Ascending aorta (tissue), 2 donors: ENCODE measurements at regions not wholly inside any gene's neighbourhood (a gene's known extent, or its start where the extent isn't known, plus 50 kb on each side); places are given as distances from the start of the nearest gene placed in this dataset.
"Not testable (repeated sequence)": the region's sequence is repeated elsewhere in the genome, so short reads cannot be mapped to it uniquely, and the experiment has no call there.

Source experiments
- DNase-seq, 2 donors: peaks; one replicate each; pipeline ENCODE4 v3.0.0-alpha.2; 2019; ENCODE audit warnings: low spot score in 2 of 2
- H3K27ac ChIP-seq, 2 donors: fragments of 200-600 bp; sonication (generic); one replicate each; pipeline ENCODE4 v1.5.1; 2016 to 2017; ENCODE audit warnings: mild to moderate bottlenecking in 1 of 2
- H3K27me3 ChIP-seq: fragments of 200-600 bp; sonication (generic); one replicate; pipeline ENCODE4 v1.5.1; 2017
- H3K36me3 ChIP-seq, 2 donors: fragments of 200-600 bp; sonication (generic); one replicate each; pipeline ENCODE4 v1.5.1; 2016
- H3K4me1 ChIP-seq, 2 donors: fragments of 200-600 bp; sonication (generic); one replicate each; pipeline ENCODE4 v1.5.1; 2016 to 2017; ENCODE audit warnings: mild to moderate bottlenecking in 1 of 2
- H3K4me3 ChIP-seq, 2 donors: fragments of 200-600 bp; sonication (generic); one replicate each; pipeline ENCODE4 v1.5.1; 2016 to 2017; ENCODE audit warnings: mild to moderate bottlenecking in 1 of 2
- H3K9me3 ChIP-seq, 2 donors: fragments of 200-600 bp; sonication (generic); one replicate each; pipeline ENCODE4 v1.5.1; 2016
- CTCF ChIP-seq, 3 experiments: fragments of 200-600 bp in 2 of 3; fragments of 450-650 bp in 1 of 3; sonication (generic) in 2 of 3; IDR thresholded peaks; one replicate each; pipeline ENCODE4 v1.5.1; 2016 to 2019; ENCODE audit warnings: antibody characterized with exemption in 3 of 3, mild to moderate bottlenecking in 1 of 3, moderate library complexity in 1 of 3
- intact Hi-C: fragments of 100-400 bp; cut with DNase I; formaldehyde crosslinking; loops from one replicate; pipeline ENCODE4 v1.15.1; 2023

GRCh38 chr3:75429561-75430220, 234.4 kb upstream of the FRG2C start:
- Histone ChIP-seq H3K36me3 (peaks cover 16 to 37% of the 10 kb centered on the region in 2 donors), H3K4me1 (peaks cover 0 to 22% of the 10 kb centered on the region in 2 donors), H3K27ac (peak overlapping the region in 1 of 2 donors; percentile 29)
- intact Hi-C loops, result loop anchor here (2.0 to 10.0 kb wide), 3 partner anchors 135 to 355 kb away; partner anchors contain the start of gene ZNF717
- peak; percentile 77 to 81 (median 78) for TF ChIP-seq CTCF (IDR thresholded peaks at IDR 0.05)
- H3K27me3 ChIP-seq, H3K9me3 ChIP-seq, H3K4me3 ChIP-seq: not testable (repeated sequence)
- DNase-seq, result peak; percentile 44 to 86

GRCh38 chr3:75430406-75430805, 233.7 kb upstream of the FRG2C start:
- peaks cover 15 to 34% of the 10 kb centered on the region in 2 donors for H3K36me3 ChIP-seq
- intact Hi-C loops, result loop anchor here (10.0 kb wide), 1 partner anchor 354 kb away; the partner anchor contains the start of gene ZNF717
- not testable (repeated sequence) for H3K27ac ChIP-seq, H3K4me3 ChIP-seq, H3K27me3 ChIP-seq, H3K9me3 ChIP-seq, DNase-seq
- H3K4me1 ChIP-seq, result peaks cover 0 to 22% of the 10 kb centered on the region in 2 donors

- intact Hi-C loops, result loop anchor here (10.0 kb wide), 1 partner anchor 354 kb away; the partner anchor contains the start of gene ZNF717
- DNase-seq, H3K9me3 ChIP-seq, H3K27ac ChIP-seq, H3K27me3 ChIP-seq, H3K4me3 ChIP-seq: not testable (repeated sequence)
- Histone ChIP-seq H3K4me1 (peaks cover 0 to 22% of the 10 kb centered on the region in 2 donors), H3K36me3 (peaks cover 8 to 27% of the 10 kb centered on the region in 2 donors)
These were observed 233.0 kb upstream of the FRG2C start for GRCh38 chr3:75431120-75431519.

- peak overlapping the region; percentile 53 to 96 for H3K27ac ChIP-seq
- H3K27me3 ChIP-seq, H3K4me3 ChIP-seq, H3K9me3 ChIP-seq, DNase-seq: not testable (repeated sequence)
- H3K4me1 ChIP-seq, result peaks cover 0 to 25% of the 10 kb centered on the region in 2 donors
- peaks cover 0 to 21% of the 10 kb centered on the region in 2 donors for H3K36me3 ChIP-seq
- intact Hi-C loops, result loop anchor here (10.0 kb wide), 1 partner anchor 352 kb away; the partner anchor contains the start of gene ZNF717
These were observed 231.7 kb upstream of the FRG2C start for GRCh38 chr3:75432466-75432865.

GRCh38 chr3:75432885-75433284, 231.2 kb upstream of the FRG2C start:
- DNase-seq, result peak; percentile 68 to 97
- Histone ChIP-seq H3K27ac (peak overlapping the region; percentile 96 to 97), H3K36me3 (peaks cover 0 to 16% of the 10 kb centered on the region in 2 donors), H3K4me1 (peaks cover 0 to 25% of the 10 kb centered on the region in 2 donors)
- H3K27me3 ChIP-seq, H3K9me3 ChIP-seq, H3K4me3 ChIP-seq: not testable (repeated sequence)
- intact Hi-C loops, result loop anchor here (10.0 kb wide), 1 partner anchor 352 kb away; the partner anchor contains the start of gene ZNF717

- not testable (repeated sequence) for H3K9me3 ChIP-seq, H3K27me3 ChIP-seq, H3K4me3 ChIP-seq, DNase-seq
- peaks cover 0 to 25% of the 10 kb centered on the region in 2 donors for H3K4me1 ChIP-seq
- intact Hi-C loops, result loop anchor here (10.0 kb wide), 1 partner anchor 352 kb away; the partner anchor contains the start of gene ZNF717
- H3K27ac ChIP-seq, result peak overlapping the region; percentile 96 to 97
- H3K36me3 ChIP-seq, result peaks cover 0 to 13% of the 10 kb centered on the region in 2 donors
These were observed 230.8 kb upstream of the FRG2C start for GRCh38 chr3:75433295-75433694.

- peaks cover 0 to 13% of the 10 kb centered on the region in 2 donors for H3K36me3 ChIP-seq
- intact Hi-C loops, result loop anchor here (10.0 kb wide), 1 partner anchor 350 kb away; the partner anchor contains the start of gene ZNF717
These were observed 229.7 kb upstream of the FRG2C start for GRCh38 chr3:75434276-75434912.

GRCh38 chr3:75434913-75435793, 229.0 kb upstream of the FRG2C start:
- DNase-seq, result peak; percentile 97 to 100
- not testable (repeated sequence) for H3K9me3 ChIP-seq

More at GRCh38 chr3:75434276-75434912, 229.7 kb upstream of the FRG2C start:
- DNase-seq, result peak; percentile 17 to 73
- Histone ChIP-seq H3K4me1 (peaks cover 0 to 24% of the 10 kb centered on the region in 2 donors), H3K27ac (peak overlapping the region; percentile 96 to 97), H3K4me3 (peak overlapping the region; percentile 75 to 97)
- H3K9me3 ChIP-seq, H3K27me3 ChIP-seq: not testable (repeated sequence)

GRCh38 chr3:75435794-75436400, 228.2 kb upstream of the FRG2C start:
- peak overlapping the region; percentile 75 to 97 for H3K4me3 ChIP-seq
- H3K4me1 ChIP-seq, result peaks cover 0 to 23% of the 10 kb centered on the region in 2 donors
- H3K36me3 ChIP-seq, H3K27me3 ChIP-seq, DNase-seq, H3K9me3 ChIP-seq: not testable (repeated sequence)
- intact Hi-C loops, result loop anchor here (10.0 kb wide), 1 partner anchor 349 kb away; the partner anchor contains the start of gene ZNF717
- H3K27ac ChIP-seq, result peak overlapping the region; percentile 96 to 97

More at GRCh38 chr3:75434913-75435793, 229.0 kb upstream of the FRG2C start:
- H3K4me3 ChIP-seq, result peak overlapping the region; percentile 75 to 97
- intact Hi-C loops, result loop anchor here (10.0 kb wide), 1 partner anchor 350 kb away; the partner anchor contains the start of gene ZNF717
- H3K4me1 ChIP-seq, result peaks cover 0 to 23% of the 10 kb centered on the region in 2 donors
- H3K27me3 ChIP-seq, result not testable (repeated sequence)
- peaks cover 0 to 11% of the 10 kb centered on the region in 2 donors for H3K36me3 ChIP-seq
- H3K27ac ChIP-seq, result peak overlapping the region; percentile 96 to 97

GRCh38 chr3:75440986-75441385, 223.1 kb upstream of the FRG2C start:
- H3K27me3 ChIP-seq, H3K4me3 ChIP-seq, H3K36me3 ChIP-seq, DNase-seq, H3K4me1 ChIP-seq, intact Hi-C loops, H3K27ac ChIP-seq, H3K9me3 ChIP-seq: not testable (repeated sequence)

GRCh38 chr3:75444634-75445033, 219.5 kb upstream of the FRG2C start:
- H3K4me3 ChIP-seq, H3K27me3 ChIP-seq, DNase-seq, H3K9me3 ChIP-seq, H3K36me3 ChIP-seq, H3K4me1 ChIP-seq, H3K27ac ChIP-seq, intact Hi-C loops: not testable (repeated sequence)
